HG03457 (cell line): ENCODE measurements at regions not wholly inside any gene's neighbourhood (a gene's known extent, or its start where the extent isn't known, plus 50 kb on each side); places are given as distances from the start of the nearest gene placed in this dataset.
"Not testable (repeated sequence)": the region's sequence is repeated elsewhere in the genome, so short reads cannot be mapped to it uniquely, and the experiment has no call there.

Experiments used
- ATAC-seq: cut with Tn5 transposase; IDR thresholded peaks from one replicate; pipeline ENCODE4 v1.9.1; 2021; ENCODE audit warnings: moderate number of reproducible peaks; ENCODE audit not compliant: unreplicated experiment

DNA sequence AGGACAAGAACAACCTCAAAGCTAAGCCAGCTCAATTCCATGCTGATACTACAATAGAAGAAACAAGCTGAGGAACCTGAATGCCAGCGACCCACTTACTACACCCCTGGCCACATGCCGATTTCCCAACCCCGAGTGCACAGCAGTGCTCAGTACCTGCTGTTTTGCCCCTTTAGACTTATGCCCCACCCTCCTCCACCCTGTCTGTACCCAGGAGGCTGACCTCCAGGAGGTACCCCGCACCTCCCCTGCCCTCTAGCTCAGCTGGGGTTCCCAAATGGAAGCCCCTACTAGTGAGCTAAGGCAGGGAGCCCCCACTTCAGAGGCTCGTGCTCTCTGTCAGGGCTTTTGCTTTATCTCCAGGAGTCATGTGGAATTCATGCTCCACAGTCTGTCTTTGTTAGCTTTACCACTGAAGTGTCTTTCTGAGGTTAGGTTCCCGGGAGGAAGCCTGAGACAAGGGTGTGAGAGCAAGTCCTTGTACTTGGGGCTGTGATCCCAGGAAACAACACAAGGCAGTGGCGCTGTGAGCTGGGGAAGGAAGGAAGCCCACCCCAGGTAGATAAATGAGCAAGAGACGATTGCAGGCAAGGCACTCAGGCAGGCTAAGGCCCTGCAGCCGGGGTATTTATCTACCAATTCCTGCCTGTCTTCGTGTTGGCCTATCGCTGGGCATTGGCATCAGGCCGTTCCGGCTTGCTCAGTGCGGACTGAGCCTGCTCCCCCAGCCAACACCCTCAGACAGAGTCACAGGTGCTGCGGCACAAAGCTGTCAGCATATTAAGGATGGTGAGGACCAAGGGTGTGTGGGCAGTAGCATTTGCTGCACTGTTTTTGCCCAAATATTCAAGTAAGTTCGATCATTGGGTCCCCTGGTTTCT is 220.5 kb downstream of the CYP26B1 start:
- no peak for ATAC-seq

DNA sequence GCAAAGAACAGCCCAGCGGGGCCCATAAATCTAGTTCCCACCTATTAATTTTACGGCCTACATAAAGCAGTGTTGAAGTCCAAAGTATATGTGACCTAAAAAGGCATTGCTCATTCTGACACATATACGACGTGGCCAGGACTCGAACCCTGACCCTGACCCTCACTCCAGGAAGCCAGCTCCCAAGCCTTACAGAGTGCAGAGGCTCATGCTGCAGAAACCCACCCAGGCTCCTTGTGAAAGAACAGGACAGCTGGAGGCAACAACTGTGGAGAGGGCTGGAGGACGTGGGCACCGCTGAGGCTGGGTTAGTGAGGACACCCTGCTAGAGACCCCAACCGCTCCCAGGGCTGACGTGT is 221.6 kb downstream of the CYP26B1 start:
- no peak for ATAC-seq

DNA sequence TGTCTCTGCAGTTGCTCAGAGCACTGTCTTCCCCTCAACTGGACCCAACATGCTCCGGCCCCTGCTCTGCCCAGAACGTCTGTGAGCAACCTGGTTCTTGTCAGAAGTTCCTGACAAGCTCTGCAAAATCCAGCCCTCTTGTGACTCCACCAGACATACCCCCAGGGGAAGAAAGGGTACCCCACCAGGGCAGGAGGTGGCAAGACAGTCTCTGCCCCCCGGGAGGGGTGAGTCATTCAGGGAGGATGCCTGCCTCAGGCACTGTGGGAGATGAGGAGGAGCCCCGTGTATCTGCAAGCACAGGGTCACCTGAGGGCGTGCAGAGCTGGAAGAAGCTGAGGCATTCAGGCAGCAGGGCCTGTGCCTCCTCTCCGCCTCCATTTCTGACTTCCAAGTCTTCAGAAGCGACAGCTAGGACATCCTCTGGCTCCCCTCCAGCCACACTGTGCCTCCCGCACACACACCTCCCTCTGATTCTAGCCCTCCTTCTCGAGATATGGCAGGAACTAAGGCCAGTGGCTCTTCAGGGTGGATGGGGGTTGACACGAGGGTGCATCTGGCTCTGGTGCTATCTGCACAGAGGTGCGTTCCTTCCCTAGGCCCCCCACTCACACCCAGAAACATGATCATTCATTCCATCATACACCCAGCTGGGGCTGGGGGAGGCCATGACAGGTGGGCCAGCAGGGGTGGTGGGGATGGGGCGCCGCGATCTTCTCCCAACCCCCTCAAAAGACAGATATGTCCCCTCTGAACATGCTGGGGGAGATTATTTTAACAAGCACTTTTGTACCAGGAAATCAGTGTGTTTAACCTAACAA is 222.2 kb downstream of the CYP26B1 start:
- no peak for ATAC-seq

DNA sequence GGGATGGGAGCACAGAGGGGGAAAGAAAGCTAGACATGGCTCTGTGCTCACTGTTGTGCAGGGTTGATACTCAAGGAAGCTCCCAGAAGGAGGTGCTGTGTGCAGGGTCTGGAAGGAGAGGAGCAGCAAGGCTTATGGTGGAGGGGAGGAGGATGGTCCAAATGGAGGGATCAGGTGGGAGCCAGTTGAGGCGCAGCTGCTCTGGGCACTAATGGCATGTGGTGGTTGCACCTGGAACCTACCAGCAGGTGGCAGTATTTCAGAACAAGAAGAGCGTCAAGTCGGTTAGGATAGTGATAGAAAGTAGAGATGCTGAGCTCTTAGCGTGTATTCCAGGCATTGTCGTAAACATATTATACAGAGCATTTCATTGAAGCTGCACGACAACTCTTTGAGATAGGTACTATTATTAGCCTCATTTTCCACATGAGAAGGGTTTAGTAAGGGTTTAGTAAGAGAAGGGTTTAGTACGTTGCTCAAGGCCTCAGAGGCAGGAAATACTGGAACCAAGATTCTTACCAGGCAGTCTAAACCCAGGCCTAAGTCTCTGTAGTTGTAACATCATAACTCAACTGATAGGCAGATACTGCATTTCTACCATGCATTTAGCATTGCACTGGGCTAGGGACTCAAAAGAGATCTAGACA is 223.7 kb downstream of the CYP26B1 start:
- peak; percentile 53 for ATAC-seq

DNA sequence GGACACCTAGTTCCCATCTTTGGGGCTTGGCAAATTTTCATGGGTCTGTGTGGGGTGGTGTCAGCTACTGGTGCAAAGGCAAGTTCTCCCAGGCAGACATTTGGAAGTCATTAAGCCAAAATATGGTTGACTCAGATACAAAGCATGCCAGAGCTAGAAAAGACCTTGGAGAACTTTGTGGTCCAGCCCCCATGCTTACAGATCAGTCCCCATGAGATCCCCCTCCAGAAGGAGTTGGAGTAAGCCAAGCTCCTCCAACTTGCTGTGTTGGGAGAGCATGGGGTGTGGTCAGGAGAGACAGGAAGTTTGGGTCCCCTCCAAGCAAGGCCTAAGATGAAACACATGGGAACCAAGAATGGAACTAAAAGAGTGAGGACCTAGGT is 224.5 kb downstream of the CYP26B1 start:
- no peak for ATAC-seq

DNA sequence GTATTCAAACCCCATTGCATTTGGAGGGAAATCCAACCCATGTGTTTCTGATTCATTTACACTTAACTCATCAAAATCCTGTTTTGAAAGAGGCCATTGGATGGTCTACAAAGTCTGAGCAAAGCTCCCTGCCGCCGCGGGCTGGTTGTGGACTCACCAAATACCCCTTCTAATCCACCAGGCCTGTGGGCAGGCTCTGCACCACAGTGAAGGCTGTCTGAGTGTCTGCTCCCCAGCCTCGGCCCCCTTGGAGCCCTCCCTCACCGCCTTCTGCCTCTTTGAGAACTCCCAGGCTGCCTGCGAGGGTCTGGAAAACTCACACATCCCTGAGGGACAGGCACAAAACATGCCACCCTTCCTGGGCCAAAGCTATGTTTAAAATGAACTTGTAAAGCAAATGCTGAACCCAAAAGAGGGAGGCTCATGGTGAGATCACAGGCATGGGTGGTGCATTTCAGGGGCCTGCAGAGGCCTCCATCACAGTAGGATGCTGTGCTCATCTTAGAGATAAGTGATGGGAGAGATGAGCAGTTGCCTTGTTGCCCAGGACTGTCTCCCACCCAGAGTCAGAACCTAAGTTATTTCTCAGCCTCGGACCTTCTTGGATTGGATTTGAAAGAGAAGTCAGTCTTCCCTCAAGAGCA is 225.0 kb downstream of the CYP26B1 start:
- ATAC-seq: no peak

DNA sequence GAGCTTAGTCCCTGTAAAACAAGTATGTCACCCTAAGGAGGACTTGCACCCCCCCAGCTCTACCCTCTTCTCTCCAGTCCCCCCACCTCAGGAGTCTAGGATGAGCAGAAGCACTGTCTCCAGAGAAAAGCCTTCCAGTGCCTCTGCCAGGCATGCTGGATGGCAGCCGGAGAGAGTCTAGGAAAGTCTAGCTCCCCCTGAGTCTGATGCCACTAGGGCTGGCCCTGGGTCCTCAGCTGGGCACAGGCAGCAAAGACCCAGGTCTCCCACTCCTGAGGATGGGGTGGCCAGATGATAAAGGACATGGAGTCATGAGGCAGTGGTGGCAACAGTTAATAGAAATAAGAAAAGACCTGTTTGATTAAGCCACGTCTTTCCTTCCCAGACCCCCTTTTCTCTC is 225.6 kb downstream of the CYP26B1 start:
- no peak for ATAC-seq

DNA sequence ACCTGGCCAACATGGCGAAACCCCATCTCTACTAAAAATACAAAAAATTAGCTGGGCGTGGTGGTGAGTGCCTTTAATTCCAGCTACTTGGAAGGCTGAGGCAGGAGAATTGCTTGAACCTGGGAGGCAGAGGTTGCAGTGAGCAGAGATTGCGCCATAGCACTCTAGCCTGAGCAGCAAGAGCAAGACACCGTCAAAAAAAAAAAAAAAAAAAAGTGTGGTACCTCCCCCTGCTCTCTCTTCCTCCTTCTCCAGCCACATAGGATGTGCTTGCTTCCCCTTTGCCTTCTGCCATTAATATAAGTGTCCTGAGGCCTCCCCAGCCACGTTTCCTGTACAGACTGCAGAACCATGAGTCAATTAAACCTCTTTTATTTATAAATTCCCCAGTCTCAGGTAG is 226.8 kb downstream of the CYP26B1 start:
- not testable (repeated sequence) for ATAC-seq

DNA sequence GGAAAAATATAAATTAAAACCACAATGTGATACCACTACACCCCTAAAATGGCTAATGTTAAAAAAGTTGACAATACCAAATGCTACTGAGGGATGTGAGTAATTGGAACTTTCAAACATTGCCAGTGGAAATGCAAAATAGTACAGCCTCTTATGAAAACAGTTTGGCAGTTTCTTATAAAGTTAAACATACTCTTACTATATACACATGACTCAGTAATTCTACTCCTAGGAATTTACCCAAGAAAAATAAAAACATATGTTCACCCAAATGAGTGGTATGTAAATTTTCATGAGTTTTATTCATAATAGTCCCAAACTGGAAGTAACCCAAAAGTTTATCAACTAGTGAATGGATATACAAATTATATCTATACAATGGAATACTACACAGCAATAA is 228.0 kb downstream of the CYP26B1 start:
- ATAC-seq: no peak

DNA sequence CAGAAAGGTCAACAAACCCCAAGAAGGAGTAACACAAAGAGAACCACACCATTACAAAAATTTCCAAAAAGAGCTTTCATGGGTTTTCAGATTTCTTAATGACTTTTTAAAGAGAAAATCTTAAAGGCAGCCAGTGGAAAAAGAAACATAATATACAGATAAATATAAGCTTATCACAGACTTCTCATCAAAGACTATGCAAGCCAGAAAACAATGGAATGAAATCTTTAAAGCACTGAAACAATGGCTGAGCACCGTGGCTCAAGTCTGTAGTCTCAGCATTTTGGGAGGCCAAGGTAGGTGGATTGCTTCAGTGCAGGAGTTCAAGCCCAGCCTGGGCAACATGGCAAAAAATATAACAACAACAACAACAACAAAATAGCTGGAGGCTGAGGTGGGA is 237.4 kb downstream of the CYP26B1 start:
- no peak for ATAC-seq

DNA sequence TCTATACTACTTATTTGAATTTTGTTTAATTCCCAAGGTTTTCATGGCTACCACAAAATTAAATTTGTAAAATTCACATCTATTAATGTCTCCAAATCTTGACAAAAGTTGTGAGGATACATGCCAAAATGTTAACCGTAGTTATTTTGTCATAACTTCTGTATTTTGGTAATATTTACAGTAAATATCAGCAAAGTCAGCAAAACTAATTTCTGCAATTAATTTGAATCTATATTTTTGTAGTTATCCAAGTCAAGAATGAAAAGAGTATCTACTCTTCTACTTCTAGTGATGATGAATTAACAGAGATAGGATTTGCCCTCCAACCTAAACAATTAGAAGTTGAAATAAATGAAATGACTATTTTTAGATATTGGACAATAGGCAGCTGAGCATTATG is 238.9 kb downstream of the CYP26B1 start:
- no peak for ATAC-seq

DNA sequence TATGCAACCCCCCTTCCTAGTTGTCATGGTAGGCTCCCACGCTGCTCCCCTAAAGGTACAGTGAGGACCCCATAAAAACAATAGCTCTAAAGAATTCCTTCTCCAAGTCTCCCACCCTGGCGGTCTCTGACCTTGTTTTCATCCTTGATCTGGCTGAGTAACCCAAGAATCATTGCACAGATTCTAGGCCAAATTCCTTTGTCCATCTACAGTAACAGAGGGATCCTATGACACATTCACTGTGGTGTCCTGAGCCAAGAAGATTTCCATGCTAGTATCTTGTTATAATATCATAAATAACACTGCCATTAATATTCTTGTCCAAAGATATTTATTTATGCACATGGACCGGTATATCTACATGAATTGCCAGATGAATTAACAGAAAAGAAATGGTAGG is 240.2 kb downstream of the CYP26B1 start:
- ATAC-seq: no peak

DNA sequence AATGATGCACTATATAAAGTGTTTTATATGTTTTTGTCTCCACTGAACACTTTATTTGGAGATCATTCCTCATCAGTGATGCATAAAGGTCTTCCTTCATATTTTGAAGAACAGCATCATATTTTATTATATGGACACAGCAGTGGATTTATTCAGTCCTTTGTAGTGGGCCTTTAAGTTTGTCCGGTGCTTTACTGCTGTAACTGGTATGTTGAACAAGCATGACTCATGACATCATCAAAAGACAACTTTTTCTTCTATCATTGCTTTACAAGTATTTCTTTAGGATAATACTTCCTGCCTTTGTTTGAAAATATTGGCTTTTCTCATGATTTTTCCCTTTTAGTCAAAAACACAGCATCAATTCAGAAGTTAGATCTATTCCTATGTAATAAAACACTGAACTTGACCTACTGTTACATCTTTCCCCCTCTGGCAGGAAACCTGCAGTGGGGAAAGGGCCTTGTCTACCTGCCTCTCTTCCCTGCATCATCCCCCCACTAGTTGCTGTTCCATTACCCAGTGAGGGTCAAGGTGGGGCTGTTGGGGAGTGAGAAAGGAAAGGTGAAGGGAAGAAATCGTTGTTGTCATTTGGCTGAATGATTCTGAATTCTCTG is 241.2 kb downstream of the CYP26B1 start:
- ATAC-seq: no peak

DNA sequence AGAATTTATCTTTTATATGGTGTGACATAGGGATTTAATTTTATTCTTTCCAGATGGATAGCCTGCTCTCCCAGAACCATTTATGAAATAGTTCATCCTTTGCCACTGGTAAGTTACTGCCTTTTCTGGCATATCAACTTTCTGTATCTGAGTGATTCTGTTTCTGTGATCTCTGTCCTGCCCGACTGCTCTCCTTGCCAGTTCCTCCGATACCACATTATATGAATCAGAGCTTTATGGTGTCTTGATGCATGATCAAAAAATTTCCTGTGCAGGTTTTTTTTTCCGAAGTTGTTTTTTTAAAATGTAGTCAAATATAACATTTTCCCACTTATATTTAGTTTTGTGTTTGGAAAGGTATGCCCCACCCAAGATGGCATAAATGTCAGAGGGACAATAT is 242.5 kb downstream of the CYP26B1 start:
- ATAC-seq: no peak

DNA sequence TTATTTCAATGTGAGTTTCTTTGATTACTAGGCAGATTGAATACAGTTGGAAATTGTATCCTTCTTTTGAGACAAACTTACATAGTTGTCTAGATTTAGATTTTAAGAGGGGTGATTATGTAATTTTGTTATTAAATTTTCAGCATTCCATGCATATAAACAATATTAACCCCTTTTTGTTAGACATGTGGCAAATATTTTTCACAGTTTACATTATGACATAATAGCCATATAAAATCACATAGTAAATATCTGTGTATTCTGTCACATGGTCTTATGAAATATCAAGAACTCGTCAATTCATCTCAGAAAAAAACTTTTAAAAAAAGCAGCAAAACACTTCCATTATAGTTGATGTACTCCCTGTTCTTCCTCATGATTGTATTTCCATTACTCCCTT is 243.8 kb downstream of the CYP26B1 start:
- no peak for ATAC-seq

DNA sequence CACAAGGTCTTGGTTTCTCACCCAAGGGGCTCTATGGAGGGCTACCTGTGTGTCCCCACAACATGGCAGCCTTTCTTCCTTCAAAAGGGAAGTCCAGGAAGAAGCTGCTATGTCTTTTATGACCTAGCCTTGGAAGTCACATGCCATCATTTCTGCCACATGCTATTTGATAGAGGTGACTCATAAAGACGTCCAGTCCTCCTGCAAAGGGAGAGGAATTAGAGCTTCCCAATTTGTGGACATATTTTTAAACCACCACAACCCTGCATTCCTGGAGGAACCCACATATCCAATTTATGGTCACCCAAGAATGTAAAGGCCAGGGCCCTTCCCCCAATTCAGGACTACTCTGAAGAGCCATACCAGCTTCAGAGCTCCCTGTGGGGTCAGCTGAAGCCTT is 246.2 kb downstream of the CYP26B1 start:
- ATAC-seq: no peak

DNA sequence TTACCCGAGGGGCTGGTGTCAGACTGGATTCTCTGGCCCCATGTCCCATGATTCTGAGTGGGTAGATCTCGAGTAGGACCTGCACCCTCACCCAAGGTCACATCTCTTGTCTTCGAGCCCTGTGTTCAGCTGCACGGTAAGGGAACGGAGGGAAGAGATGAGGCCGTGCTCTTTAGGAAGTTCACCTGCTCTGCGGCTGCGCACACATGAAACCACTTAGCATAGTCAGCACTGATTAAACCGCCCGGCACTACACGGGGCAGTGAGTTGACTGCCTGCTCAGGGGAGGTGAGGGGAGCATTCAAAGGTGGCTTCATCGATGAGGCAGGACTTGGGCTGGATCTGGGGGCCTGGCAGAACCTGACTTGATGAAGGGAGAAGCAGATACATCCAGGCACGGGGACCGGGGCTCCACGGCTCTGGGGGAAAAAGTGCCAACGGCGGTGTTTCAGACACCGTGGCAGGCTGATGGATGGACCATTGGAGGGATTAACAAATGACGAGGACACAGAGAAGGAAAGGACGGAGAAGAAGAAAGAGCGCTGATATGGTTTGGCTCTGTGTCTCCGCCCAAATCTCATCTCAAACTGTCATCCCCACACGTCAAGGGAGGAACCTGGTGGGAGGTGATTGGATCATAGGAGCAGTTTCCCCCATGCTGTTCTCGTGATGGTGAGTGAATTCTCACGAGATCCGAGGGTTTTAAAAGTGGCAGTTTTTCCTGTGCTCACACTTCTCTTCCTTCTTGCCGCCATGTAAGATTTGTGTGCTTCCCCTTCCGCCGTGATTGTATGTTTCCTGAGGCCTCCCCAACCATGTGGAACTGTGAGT is 248.6 kb downstream of the CYP26B1 start:
- ATAC-seq: no peak

DNA sequence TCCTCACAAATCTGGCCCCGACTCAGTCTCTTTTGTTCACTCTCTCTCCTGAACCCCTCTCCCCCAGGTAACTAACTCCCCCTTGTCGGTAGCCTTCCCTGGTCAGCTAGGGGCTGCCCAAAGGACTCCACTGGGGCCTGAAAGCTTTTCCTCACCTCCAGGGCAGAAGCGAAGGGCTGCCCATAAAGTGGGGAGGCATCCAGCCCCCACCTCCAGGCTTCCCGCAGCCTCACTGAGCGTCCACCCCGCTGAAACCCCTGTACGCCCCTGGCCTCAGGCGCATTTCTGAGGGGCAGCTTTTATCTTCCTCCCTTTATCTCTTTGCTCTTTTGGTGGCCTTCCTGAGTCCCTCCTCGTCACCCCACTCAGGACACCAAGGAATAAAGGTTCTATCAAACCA is 249.3 kb downstream of the CYP26B1 start:
- no peak for ATAC-seq

DNA sequence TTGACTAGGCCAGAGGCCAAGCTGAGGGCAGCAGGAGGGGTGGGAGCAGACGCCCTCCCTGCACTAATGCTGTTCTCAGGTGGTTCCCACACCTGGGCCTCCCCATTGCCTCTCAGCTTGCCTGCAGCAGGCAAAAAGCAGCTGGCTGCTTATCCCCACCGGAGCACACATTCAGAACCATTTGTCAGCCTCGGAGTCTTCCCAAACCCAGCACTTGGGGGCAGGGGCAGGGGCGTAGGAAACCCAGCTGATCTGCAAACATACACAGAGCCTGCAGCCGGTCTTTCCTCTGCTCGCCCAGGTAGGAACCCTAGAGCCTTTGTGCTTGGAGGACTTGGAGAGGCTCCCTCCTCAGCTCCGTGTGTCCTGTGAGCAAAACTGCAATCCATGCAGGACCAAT is 249.8 kb downstream of the CYP26B1 start:
- no peak for ATAC-seq

DNA sequence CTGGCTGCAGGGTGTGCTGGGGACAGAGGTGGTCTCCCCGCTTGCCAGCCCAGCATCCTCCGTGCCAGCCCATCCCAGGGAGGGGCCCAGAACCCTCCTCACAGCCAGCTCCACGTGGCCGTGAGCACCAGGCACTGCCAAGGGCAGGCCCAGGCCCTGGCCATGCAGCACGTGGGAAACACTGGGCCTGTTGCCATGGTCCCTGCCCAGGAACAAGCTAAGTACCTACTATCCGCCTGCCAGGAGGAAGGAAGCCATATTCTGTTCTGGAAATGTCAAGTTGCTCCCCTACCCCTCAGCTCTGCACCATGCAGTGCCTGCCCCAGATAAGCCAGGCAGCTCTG is 250.6 kb downstream of the CYP26B1 start:
- ATAC-seq: no peak
